ENCODE measurements at regions not wholly inside any gene's neighbourhood (a gene's known extent, or its start where the extent isn't known, plus 50 kb on each side); places are given as distances from the start of the nearest gene placed in this dataset.

GRCh38 chr6:167643223-167643622 lies 183.5 kb upstream of the AFDN start:
- Histone ChIP-seq H3K9me3 (replicated peaks in 1 of 3) (no peaks in the 10 kb centered on the region), H3K27ac (no peak overlapping the region), H3K4me1 (replicated peaks in 1 of 2) (no peaks in the 10 kb centered on the region), H3K4me3 (no peak overlapping the region), H3K27me3 (no peaks in the 10 kb centered on the region), H3K36me3 (replicated peaks in 1 of 2) (no peaks in the 10 kb centered on the region)
- WGBS, 4 donors = 70 to 90% (median 80%) methylated on average over 9 of the region's 9 CpGs
- TF ChIP-seq POLR2A (IDR thresholded peaks at IDR 0.05) = no peak
- TF ChIP-seq CTCF (IDR thresholded peaks at IDR 0.05) = no peak
- no peak for DNase-seq
- intact Hi-C loops (cut with DNase I) = no loop called here

- TF ChIP-seq POLR2A (IDR thresholded peaks at IDR 0.05) (no peak), CTCF (IDR thresholded peaks at IDR 0.05) (no peak)
- H3K4me1 ChIP-seq (replicated peaks in 1 of 2) = no peaks in the 10 kb centered on the region
- intact Hi-C loops (cut with DNase I) = no loop called here
- no peaks in the 10 kb centered on the region for H3K27me3 ChIP-seq
- no peak overlapping the region for H3K4me3 ChIP-seq
- WGBS, 4 donors = 79 to 91% (median 85%) methylated on average over 10 to 11 of the region's 11 CpGs
- H3K27ac ChIP-seq = no peak overlapping the region
- H3K9me3 ChIP-seq (replicated peaks in 1 of 3) = no peaks in the 10 kb centered on the region
- no peak for DNase-seq
- H3K36me3 ChIP-seq (replicated peaks in 1 of 2) = no peaks in the 10 kb centered on the region
Measured at GRCh38 chr6:167643716-167644115, 183.0 kb upstream of the AFDN start.

GRCh38 chr6:167644412-167645132 lies 182.1 kb upstream of the AFDN start:
- Histone ChIP-seq H3K4me1 (replicated peaks in 1 of 2) (no peaks in the 10 kb centered on the region), H3K9me3 (replicated peaks in 1 of 3) (no peaks in the 10 kb centered on the region), H3K4me3 (no peak overlapping the region), H3K27ac (no peak overlapping the region), H3K27me3 (no peaks in the 10 kb centered on the region), H3K36me3 (replicated peaks in 1 of 2) (no peaks in the 10 kb centered on the region)
- 64 to 73% (median 71%) methylated on average over 16 to 21 of the region's 21 CpGs for WGBS, 4 donors
- DNase-seq = no peak
- TF ChIP-seq POLR2A (IDR thresholded peaks at IDR 0.05) (no peak), CTCF (IDR thresholded peaks at IDR 0.05) (no peak)
- intact Hi-C loops (cut with DNase I) = no loop called here

GRCh38 chr6:167645368-167645767 lies 181.3 kb upstream of the AFDN start:
- TF ChIP-seq POLR2A (IDR thresholded peaks at IDR 0.05) = no peak
- no peak for TF ChIP-seq CTCF (IDR thresholded peaks at IDR 0.05)
- no peaks in the 10 kb centered on the region for H3K36me3 ChIP-seq (replicated peaks in 1 of 2)
- no peaks in the 10 kb centered on the region for H3K4me1 ChIP-seq (replicated peaks in 1 of 2)
- no peak overlapping the region for H3K4me3 ChIP-seq
- H3K9me3 ChIP-seq (replicated peaks in 1 of 3) = no peaks in the 10 kb centered on the region
- no peaks in the 10 kb centered on the region for H3K27me3 ChIP-seq
- no peak overlapping the region for H3K27ac ChIP-seq
- intact Hi-C loops (cut with DNase I) = no loop called here
- 72 to 77% (median 73%) methylated on average over 8 of the region's 8 CpGs for WGBS, 4 donors
- DNase-seq = no peak

Data from adrenal gland (tissue), 9 donors.